Left ventricle myocardium inferior (tissue), 1 donor: ENCODE measurements at regions not wholly inside any gene's neighbourhood (a gene's known extent, or its start where the extent isn't known, plus 50 kb on each side); places are given as distances from the start of the nearest gene placed in this dataset.

Experiments used
- DNase-seq: peaks from one replicate; pipeline ENCODE4 v3.0.0-alpha.2; 2020
- H3K27ac ChIP-seq: fragments of 200-600 bp; replicated peaks from 2 replicates; pipeline ENCODE4 v1.8.0; 2021
- H3K27me3 ChIP-seq: fragments of 200-600 bp; 2 replicates; pipeline ENCODE4 v1.8.0; 2021; ENCODE audit warnings: low read depth
- H3K36me3 ChIP-seq: fragments of 200-600 bp; 2 replicates; pipeline ENCODE4 v1.8.0; 2021
- H3K4me1 ChIP-seq: fragments of 200-600 bp; 2 replicates; pipeline ENCODE4 v1.8.0; 2021
- H3K4me3 ChIP-seq: fragments of 200-600 bp; 2 replicates; pipeline ENCODE4 v1.8.0; 2021; ENCODE audit warnings: mild to moderate bottlenecking, moderate library complexity
- H3K9me3 ChIP-seq: fragments of 200-600 bp; replicated peaks from 2 replicates; pipeline ENCODE4 v1.8.0; 2021
- intact Hi-C: fragments of 100-400 bp; cut with micrococcal nuclease; formaldehyde crosslinking; loops from one replicate; pipeline ENCODE4 v1.11.0; 2022
- TF ChIP-seq, protein P1 (sequence below): fragments of 200-600 bp; IDR thresholded peaks from 2 replicates; pipeline ENCODE4 v1.8.0; 2021; ENCODE audit warnings: antibody characterized with exemption, mild to moderate bottlenecking, borderline replicate concordance
- donor health status: DM: no; HTN: yes; CAD: no; lungs with severe emphysema.

DNA sequence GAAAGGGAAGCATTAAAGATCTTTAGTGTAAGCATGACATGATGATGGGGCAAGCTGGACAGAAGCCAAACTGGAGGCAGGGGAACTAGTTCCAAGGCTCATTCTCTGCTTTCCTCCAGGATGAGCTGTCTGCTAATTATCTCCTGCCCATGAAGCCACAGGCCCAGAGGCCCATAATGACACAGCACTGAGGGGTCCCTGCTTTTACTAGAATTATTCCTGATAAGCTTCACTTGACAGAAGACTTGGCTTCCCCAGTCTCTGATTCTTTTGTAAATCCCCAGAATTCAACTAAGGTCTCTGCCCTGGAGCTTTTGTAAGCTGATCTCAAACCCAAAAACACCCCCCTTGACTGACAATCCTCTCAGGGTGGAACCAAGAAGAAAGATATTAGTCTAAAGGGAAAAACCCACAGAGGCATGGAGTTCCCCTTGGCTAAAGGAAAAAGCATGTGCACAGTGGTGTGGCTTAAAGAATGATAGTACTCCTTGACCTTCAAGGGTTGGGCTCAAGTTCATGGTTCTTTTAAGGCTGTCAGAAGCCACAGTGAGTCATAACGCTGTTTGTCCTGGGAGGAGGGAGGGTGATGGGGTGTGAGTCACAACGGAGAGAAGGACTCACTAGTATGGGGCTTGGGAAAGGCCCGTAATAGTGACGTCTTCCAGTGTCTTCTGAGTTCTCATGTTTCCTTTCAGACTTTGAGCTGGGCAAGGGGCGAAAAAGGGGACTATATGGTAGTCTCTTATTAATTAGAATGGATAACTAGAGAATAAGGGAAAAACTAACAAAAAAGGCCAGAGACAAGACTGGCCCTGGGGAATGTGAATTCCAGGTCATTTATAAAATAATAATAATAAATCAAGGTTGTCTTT, 146.0 kb upstream of the CPEB2 start:
- no peak for DNase-seq
- TF ChIP-seq, protein P1, sequence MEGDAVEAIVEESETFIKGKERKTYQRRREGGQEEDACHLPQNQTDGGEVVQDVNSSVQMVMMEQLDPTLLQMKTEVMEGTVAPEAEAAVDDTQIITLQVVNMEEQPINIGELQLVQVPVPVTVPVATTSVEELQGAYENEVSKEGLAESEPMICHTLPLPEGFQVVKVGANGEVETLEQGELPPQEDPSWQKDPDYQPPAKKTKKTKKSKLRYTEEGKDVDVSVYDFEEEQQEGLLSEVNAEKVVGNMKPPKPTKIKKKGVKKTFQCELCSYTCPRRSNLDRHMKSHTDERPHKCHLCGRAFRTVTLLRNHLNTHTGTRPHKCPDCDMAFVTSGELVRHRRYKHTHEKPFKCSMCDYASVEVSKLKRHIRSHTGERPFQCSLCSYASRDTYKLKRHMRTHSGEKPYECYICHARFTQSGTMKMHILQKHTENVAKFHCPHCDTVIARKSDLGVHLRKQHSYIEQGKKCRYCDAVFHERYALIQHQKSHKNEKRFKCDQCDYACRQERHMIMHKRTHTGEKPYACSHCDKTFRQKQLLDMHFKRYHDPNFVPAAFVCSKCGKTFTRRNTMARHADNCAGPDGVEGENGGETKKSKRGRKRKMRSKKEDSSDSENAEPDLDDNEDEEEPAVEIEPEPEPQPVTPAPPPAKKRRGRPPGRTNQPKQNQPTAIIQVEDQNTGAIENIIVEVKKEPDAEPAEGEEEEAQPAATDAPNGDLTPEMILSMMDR: no peak
- Histone ChIP-seq H3K36me3 (no peaks in the 10 kb centered on the region), H3K9me3 (no peaks in the 10 kb centered on the region), H3K27me3 (no peaks in the 10 kb centered on the region), H3K27ac (no peak overlapping the region), H3K4me1 (no peaks in the 10 kb centered on the region), H3K4me3 (no peak overlapping the region)
- intact Hi-C loops: no loop called here

DNA sequence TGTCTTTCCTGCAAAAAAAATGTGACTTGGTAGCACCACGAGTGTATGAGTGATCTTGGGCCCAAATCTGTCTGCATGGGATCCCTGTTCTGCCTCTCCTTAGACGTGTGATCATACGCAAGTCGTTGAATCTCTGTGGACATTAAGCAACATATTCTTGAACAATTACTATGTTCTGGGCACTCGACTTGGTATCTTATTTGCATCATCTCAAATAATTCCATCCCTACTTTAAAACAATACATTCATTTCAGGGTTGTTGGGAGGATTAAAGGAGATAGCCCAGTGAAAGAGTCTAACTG, 145.4 kb upstream of the CPEB2 start:
- TF ChIP-seq, protein P1: no peak
- DNase-seq: no peak
- no peaks in the 10 kb centered on the region for H3K36me3 ChIP-seq
- no peaks in the 10 kb centered on the region for H3K27me3 ChIP-seq
- intact Hi-C loops: no loop called here
- H3K27ac ChIP-seq: no peak overlapping the region
- H3K9me3 ChIP-seq: no peaks in the 10 kb centered on the region
- no peak overlapping the region for H3K4me3 ChIP-seq
- no peaks in the 10 kb centered on the region for H3K4me1 ChIP-seq

DNA sequence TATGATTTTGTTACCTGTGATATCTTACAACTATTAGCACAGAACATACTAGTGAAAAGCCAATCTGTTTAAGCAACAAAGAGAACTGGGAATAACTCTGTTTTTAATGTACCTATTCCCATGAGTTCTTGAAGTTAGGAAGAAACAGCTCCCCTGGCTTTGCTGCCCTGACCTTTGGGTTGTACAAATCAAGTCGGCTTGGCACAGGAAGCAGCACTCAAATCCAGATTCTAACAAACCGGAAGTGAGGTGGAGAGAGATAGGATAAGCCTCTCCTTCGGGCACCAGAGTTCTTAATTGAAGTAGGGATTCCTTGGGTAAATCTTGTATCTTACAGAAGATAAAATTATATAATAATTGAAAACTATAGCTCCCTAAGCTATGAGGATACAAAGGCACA, 144.8 kb upstream of the CPEB2 start:
- no peaks in the 10 kb centered on the region for H3K9me3 ChIP-seq
- no peaks in the 10 kb centered on the region for H3K36me3 ChIP-seq
- DNase-seq: no peak
- peaks cover under 1% of the 10 kb centered on the region for H3K4me1 ChIP-seq
- no peak overlapping the region for H3K27ac ChIP-seq
- intact Hi-C loops: no loop called here
- TF ChIP-seq, protein P1: no peak
- no peak overlapping the region for H3K4me3 ChIP-seq
- H3K27me3 ChIP-seq: no peaks in the 10 kb centered on the region

DNA sequence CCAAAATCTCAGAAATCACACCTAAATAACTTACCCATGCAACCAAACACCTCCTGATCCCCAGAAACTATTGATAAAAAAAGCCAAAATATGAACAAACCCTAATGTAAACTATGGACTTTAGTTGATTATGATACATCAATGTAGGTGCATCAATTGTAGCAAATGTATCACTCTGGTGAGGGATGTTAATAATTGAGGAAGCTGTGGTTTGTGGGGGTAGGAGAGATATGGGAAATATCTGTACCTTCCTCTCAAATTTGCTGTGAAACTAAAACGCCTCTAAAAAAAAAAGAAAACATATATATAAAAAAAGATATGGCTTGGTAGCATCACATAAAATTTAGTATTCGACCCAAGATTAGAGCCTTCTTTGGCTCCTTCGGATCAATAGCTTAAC, 144.3 kb upstream of the CPEB2 start:
- Histone ChIP-seq H3K9me3 (no peaks in the 10 kb centered on the region), H3K27me3 (no peaks in the 10 kb centered on the region), H3K4me1 (peaks cover 6% of the 10 kb centered on the region), H3K27ac (no peak overlapping the region), H3K4me3 (no peak overlapping the region), H3K36me3 (no peaks in the 10 kb centered on the region)
- intact Hi-C loops: no loop called here
- no peak for DNase-seq
- TF ChIP-seq, protein P1: no peak

DNA sequence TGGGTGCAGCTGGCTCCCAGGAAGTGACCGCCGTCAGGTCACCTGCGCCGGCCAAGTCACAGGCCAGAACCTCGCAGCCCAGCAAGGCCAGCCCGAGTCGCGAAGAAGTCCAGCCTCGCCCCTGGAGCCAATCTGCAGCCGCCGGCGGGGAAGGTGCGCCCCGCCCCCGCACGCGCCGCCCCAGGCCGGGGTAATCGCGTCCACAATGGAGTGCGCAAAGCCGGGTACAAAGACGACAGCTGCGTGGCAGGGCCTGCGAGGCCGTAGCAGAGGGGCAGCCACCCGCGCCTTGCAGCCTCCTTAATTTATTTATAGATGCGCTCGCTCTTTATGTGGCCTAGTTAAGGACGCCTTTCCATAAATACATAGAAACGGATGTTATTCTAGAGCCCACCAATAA, 139.4 kb upstream of the CPEB2 start:
- TF ChIP-seq, protein P1: no peak
- H3K36me3 ChIP-seq: no peaks in the 10 kb centered on the region
- intact Hi-C loops: no loop called here
- H3K4me3 ChIP-seq: peak overlapping the region; percentile 50
- no peak overlapping the region for H3K27ac ChIP-seq
- H3K4me1 ChIP-seq: peaks cover 31% of the 10 kb centered on the region
- no peaks in the 10 kb centered on the region for H3K9me3 ChIP-seq
- H3K27me3 ChIP-seq: no peaks in the 10 kb centered on the region
- peak; percentile 20 for DNase-seq
